VCaP (cell line): ENCODE measurements at regions not wholly inside any gene's neighbourhood (a gene's known extent, or its start where the extent isn't known, plus 50 kb on each side); places are given as distances from the start of the nearest gene placed in this dataset.

Experiments
- H3K27ac ChIP-seq: fragments of 450-650 bp; 2 replicates; pipeline ENCODE4 v1.5.1; 2017
- TF ChIP-seq, protein P1 (sequence below): fragments of 450-650 bp; conservative IDR thresholded peaks from 2 replicates; pipeline ENCODE4 v1.5.1; 2017; ENCODE audit warnings: mild to moderate bottlenecking, moderate library complexity

DNA sequence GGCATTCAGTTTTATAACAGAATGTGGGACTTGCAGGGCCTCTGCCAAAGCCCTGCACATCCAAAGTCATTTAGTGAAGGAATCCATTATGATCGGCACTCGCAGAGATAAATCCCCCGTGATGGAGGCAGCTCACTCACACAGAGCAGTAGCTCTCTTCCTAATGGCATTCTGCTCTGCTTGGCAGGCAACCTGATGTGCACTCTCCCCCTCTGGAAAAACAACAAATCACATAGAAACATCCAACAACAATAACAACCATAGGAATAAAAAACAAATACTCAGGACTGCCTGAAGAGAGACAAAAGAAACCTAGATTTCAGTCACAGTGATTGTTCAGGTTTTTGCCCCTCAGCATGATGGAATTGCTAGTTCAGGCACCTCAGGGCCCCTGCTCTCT lies 59.7 kb downstream of the NAA11 start:
- H3K27ac ChIP-seq: no peak overlapping the region
- TF ChIP-seq, protein P1, sequence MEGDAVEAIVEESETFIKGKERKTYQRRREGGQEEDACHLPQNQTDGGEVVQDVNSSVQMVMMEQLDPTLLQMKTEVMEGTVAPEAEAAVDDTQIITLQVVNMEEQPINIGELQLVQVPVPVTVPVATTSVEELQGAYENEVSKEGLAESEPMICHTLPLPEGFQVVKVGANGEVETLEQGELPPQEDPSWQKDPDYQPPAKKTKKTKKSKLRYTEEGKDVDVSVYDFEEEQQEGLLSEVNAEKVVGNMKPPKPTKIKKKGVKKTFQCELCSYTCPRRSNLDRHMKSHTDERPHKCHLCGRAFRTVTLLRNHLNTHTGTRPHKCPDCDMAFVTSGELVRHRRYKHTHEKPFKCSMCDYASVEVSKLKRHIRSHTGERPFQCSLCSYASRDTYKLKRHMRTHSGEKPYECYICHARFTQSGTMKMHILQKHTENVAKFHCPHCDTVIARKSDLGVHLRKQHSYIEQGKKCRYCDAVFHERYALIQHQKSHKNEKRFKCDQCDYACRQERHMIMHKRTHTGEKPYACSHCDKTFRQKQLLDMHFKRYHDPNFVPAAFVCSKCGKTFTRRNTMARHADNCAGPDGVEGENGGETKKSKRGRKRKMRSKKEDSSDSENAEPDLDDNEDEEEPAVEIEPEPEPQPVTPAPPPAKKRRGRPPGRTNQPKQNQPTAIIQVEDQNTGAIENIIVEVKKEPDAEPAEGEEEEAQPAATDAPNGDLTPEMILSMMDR: no peak

DNA sequence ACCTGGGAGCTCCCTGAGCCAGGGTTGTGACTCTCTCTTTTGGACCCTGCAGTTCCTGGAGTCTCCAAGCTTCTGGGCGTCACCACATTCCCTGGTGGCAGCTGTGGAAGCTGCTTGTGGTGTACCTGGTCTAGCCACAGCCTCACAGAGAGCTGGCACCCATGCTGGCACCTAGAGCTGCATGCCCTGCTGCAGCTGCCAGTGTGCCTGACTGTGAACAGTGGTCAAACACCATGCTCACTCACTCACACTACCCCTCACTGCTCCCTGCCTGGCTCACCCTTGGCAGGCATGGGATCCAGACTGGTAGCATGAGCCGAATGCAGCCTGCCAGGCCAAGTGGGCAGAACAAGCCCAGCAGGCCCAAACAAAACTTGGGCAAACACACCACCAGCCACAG lies 66.6 kb downstream of the NAA11 start:
- TF ChIP-seq, protein P1: no peak

DNA sequence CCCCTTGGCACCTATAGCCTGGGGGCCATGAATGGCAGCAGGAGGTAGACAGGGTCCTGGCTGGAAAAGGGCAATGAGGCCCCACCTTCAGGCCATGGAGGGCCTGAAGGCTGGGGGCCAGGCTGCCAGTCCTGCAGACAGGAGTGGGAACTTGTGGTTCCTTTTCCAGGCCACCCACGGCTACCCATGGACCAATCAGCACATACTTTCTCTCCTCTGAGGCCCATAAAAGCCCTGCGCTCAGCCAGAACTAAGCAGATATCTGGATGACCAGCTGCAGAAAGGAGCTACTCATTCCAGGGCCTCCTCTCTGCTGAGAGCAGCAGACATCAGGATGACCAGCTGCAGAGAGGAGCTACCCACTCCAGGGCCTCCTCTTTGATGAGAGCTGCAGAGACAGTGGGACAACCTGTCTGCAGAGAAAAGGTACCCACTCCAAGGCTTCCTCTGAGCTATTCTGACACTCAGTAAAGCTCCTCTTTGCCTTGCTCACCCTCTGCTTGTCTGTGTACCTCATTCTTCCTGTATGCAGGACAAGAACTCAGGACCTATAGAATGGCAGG lies 67.2 kb downstream of the NAA11 start:
- no peak overlapping the region for H3K27ac ChIP-seq
- TF ChIP-seq, protein P1: no peak

More for the DNA sequence above, 66.6 kb downstream of the NAA11 start:
- no peak overlapping the region for H3K27ac ChIP-seq

DNA sequence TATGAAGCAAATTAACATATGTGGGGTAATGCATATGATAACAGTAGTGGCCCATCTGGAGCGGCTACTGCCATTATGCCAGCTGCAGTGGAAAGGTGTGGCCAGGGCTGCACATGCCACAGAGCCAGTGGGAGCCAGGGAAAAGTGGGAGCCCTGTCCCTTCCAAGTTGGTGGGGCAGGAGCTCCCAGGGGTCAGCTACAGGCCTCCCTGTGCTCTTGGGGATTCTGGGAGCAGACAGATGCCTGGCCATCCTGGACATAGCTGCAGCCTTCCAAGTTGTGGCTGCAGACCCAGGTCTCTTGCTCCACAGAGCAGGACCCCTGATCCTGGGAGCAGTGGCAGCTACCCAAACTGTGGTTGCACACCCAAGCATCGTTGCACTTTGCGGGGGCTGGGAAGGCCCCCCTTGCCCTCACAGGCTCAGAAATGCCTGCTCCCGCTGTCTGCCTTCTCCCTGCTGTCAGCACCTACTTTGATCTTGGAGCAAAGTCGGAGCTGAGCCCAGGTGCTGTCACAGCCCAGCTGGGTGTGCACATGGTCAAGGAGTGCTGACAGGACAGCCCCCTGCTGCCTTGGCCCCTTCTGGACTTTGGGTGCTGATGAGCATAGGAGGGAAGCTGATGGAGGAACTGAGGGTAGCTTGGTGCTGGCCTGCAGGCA lies 67.8 kb downstream of the NAA11 start:
- H3K27ac ChIP-seq: no peak overlapping the region
- TF ChIP-seq, protein P1: no peak

DNA sequence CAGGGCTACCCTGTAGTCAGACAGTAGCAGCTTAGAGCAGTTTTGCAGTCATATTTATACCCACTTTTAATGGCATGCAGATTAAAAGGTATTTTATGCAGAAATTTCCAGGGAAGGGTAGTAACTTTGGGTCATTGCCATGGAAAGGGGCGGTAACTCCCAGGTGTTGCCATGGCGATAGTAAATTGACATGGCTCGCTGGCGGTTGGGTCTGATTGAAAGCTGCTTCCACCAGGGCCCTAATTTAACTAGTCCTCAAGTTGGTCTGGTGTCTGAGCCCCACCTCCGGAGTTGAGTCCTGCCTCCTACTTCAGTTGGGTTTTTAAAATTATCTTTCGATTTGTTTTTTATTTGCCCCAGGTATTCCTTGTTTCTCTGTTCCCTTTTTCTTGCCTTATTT lies 70.1 kb downstream of the NAA11 start:
- TF ChIP-seq, protein P1: no peak
- no peak overlapping the region for H3K27ac ChIP-seq

DNA sequence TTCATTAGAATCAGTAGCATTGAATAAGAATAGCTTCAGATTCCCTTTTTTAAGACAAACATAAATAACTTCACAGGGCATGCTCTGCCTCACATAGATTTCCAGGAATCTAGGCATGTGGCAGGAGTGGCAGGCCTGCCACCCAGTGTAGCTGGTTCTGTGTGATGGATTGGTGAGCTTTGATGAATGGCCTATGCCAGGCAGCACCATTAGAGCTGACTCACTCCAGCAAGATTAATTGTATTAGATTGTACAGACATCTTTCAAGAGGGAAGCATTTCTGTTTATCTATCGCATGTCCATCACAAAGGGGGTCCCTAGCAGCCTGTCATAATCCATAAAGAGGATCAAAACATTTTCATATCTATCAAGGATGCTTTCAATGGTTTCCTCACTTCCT lies 71.9 kb downstream of the NAA11 start:
- no peak overlapping the region for H3K27ac ChIP-seq
- TF ChIP-seq, protein P1: no peak

- TF ChIP-seq, protein P1: no peak
- H3K27ac ChIP-seq: no peak overlapping the region
Observed at GRCh38 chr4:79253168-79253567, 72.7 kb downstream of the NAA11 start.
